WERI-Rb-1 (cell line): ENCODE measurements at regions not wholly inside any gene's neighbourhood (a gene's known extent, or its start where the extent isn't known, plus 50 kb on each side); places are given as distances from the start of the nearest gene placed in this dataset.
"Not testable (repeated sequence)": the region's sequence is repeated elsewhere in the genome, so short reads cannot be mapped to it uniquely, and the experiment has no call there.

Source experiments
- DNase-seq: peaks from one replicate; pipeline ENCODE4 v3.0.0-alpha.2; 2020
- H3K27ac ChIP-seq: fragments of 250-450 bp; sonication (Bioruptor Pico); 2 replicates; pipeline ENCODE4 v1.5.1; 2020; ENCODE audit warnings: mild to moderate bottlenecking, moderate library complexity
- H3K27me3 ChIP-seq: fragments of 250-450 bp; sonication (Bioruptor Pico); 2 replicates; pipeline ENCODE4 v1.5.1; 2021; ENCODE audit warnings: mild to moderate bottlenecking, low read depth, moderate library complexity; ENCODE audit not compliant: insufficient read depth, severe bottlenecking
- H3K36me3 ChIP-seq: fragments of 250-450 bp; sonication (Bioruptor Pico); 2 replicates; pipeline ENCODE4 v1.5.1; 2020; ENCODE audit warnings: mild to moderate bottlenecking, moderate library complexity
- H3K4me3 ChIP-seq: 2 replicates; pipeline ENCODE4 v1.5.1; 2011; ENCODE audit warnings: low read depth, mild to moderate bottlenecking, control low read depth, low read length
- H3K9me3 ChIP-seq: fragments of 250-450 bp; sonication (Bioruptor Pico); 2 replicates; pipeline ENCODE4 v1.5.1; 2021; ENCODE audit warnings: mild to moderate bottlenecking, moderate library complexity; ENCODE audit not compliant: severe bottlenecking
- CTCF ChIP-seq: IDR thresholded peaks from 2 replicates; pipeline ENCODE4 v1.5.1; 2011; ENCODE audit warnings: low read depth, mild to moderate bottlenecking, control low read depth, inconsistent platforms, low read length

GRCh38 chr17:71866095-71866494 lies 254.7 kb upstream of the SOX9 start:
- DNase-seq = no peak
- Histone ChIP-seq H3K36me3 (no peaks in the 10 kb centered on the region), H3K4me3 (no peak overlapping the region), H3K27me3 (peaks cover 46% of the 10 kb centered on the region), H3K27ac (no peak overlapping the region), H3K9me3 (no peaks in the 10 kb centered on the region)
- no peak for TF ChIP-seq CTCF

DNA sequence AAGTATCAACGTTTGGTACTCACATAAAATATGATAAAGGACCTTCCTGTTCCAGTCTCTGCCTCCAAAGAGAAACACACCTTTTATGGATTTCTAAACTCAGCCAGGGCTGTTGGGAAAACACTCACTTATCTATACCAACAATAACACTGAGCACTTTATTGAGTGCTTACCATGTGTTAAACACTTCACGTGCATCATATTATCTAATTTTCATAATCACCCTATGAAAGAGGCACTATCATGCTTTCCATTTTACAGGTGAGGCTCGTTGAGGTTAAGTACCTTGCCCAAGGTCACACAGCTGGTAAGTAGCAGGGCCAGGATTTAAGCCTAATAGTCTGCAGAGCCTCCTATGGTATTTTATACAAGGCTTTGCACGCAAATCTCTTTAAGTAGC lies 251.5 kb upstream of the SOX9 start:
- Histone ChIP-seq H3K27me3 (peaks cover 67% of the 10 kb centered on the region), H3K36me3 (no peaks in the 10 kb centered on the region), H3K27ac (no peak overlapping the region), H3K4me3 (no peak overlapping the region), H3K9me3 (no peaks in the 10 kb centered on the region)
- no peak for TF ChIP-seq CTCF
- DNase-seq = no peak

GRCh38 chr17:71869841-71870545 lies 250.8 kb upstream of the SOX9 start:
- peaks cover 62% of the 10 kb centered on the region for H3K27me3 ChIP-seq
- no peaks in the 10 kb centered on the region for H3K9me3 ChIP-seq
- no peak overlapping the region for H3K27ac ChIP-seq
- no peak overlapping the region for H3K4me3 ChIP-seq
- no peak for TF ChIP-seq CTCF
- DNase-seq = no peak
- H3K36me3 ChIP-seq = no peaks in the 10 kb centered on the region

DNA sequence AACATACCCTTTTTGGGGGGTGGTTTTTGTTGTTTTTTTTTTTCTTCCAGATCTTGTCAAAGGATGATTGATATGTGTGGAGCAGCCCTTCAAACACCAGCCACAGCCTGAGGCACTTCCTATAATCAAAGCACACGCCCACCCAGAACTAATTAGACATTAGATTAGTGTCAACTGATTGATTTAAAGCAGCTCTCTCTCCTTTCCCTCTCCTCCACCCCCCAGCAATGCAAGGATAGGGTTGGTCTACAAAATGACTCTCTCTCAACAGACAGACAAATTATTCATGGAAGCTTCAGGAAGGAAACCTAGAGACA lies 250.3 kb upstream of the SOX9 start:
- Histone ChIP-seq H3K27me3 (peaks cover 63% of the 10 kb centered on the region), H3K9me3 (no peaks in the 10 kb centered on the region), H3K27ac (no peak overlapping the region), H3K4me3 (no peak overlapping the region), H3K36me3 (no peaks in the 10 kb centered on the region)
- TF ChIP-seq CTCF = no peak
- DNase-seq = peak; percentile 16

DNA sequence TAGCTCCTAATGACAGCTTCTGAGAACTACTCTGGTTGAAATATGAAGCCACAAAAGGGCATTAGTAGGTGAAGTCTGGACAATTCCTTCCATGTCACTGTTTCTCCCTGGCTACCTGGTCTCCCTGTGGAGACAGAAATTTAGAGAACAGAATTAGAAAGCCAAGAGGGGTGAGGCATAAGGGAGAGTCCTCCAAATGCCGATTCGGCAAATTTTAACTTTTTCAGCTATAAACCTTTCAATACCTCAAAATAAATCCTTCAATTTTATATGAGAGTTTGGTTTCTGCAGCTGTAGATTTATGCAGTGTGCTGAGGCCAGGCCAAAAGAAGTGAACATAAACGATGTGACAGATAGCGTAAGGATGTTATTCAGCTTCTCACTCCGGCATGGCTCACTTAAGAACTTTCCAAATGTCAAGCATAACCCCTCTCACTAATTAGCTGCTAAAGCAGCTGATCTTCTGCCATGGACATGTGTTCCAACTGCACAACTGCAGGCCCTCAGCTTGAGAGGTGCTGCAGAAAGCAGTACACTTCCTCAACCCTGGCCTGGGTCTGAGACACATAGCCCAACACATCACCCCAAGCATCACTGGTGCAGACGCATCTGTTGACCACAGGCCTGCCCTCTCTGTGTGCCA lies 247.9 kb upstream of the SOX9 start:
- no peak for TF ChIP-seq CTCF
- Histone ChIP-seq H3K27me3 (peaks cover 61% of the 10 kb centered on the region), H3K27ac (no peak overlapping the region), H3K9me3 (no peaks in the 10 kb centered on the region), H3K36me3 (no peaks in the 10 kb centered on the region), H3K4me3 (no peak overlapping the region)
- DNase-seq = no peak

DNA sequence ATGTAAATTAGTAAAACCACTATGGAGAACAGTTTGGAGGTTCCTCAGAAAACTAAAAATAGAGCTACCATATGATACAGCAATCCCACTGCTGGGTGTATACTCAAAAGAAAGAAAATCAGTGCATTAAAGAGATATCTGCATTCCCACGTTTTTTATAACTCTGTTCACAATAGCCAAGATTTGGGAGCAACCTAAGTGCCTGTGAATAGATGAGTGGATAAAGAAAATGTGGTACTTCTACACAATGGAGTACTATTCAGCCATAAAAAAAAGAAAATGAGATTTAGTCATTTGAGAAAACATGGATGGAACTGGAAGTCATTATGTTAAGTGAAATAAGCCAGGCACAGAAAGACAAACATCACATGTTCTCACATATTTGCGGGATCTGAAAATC lies 246.0 kb upstream of the SOX9 start:
- not testable (repeated sequence) for H3K27ac ChIP-seq, DNase-seq, H3K36me3 ChIP-seq, H3K4me3 ChIP-seq, H3K9me3 ChIP-seq
- H3K27me3 ChIP-seq = peaks cover 68% of the 10 kb centered on the region
